Panc1 (cell line): ENCODE measurements at regions not wholly inside any gene's neighbourhood (a gene's known extent, or its start where the extent isn't known, plus 50 kb on each side); places are given as distances from the start of the nearest gene placed in this dataset.

Experiments used
- ATAC-seq: fragments of 200-7000 bp; cut with Tn5 transposase; 2 replicates; pipeline ENCODE4 v1.9.1; 2020; ENCODE audit warnings: mild to moderate bottlenecking, moderate library complexity
- BruUV-seq: library from RNA; stranded (reverse); fragments of 400-500 nt; replicated peaks from 2 replicates; lab custom pipeline; 2021; lab: Mats Ljungman, UMichigan
- CTCF ChIA-PET: fragments of 300-600 bp; sonication (Branson Sonifier 250); formaldehyde crosslinking; loops from one replicate; lab custom pipeline; 2022; ENCODE audit warnings: antibody characterized with exemption; lab: Charles Lee
- POLR2A ChIA-PET: fragments of 300-600 bp; sonication (Branson Sonifier 250); formaldehyde crosslinking; loops from one replicate; lab custom pipeline; 2022; ENCODE audit warnings: antibody characterized with exemption; lab: Charles Lee
- DNase-seq: peaks from one replicate; pipeline ENCODE4 v3.0.0-alpha.2; 2010; ENCODE audit warnings: low read depth, low spot score
- H3K27ac ChIP-seq: 2 replicates; pipeline ENCODE4 v1.5.1; 2011; ENCODE audit warnings: mild to moderate bottlenecking, low read length, inconsistent platforms
- H3K27me3 ChIP-seq: fragments of 200-500 bp; sonication (Bioruptor generic); 2 replicates; pipeline ENCODE4 v1.6.0; 2014; ENCODE audit warnings: low read length, inconsistent platforms; ENCODE audit not compliant: control insufficient read depth, insufficient read depth
- H3K36me3 ChIP-seq: fragments of 200-500 bp; sonication (Bioruptor generic); 2 replicates; pipeline ENCODE4 v1.5.1; 2014; ENCODE audit warnings: inconsistent platforms, mild to moderate bottlenecking, low read length, moderate library complexity; ENCODE audit not compliant: control insufficient read depth, insufficient read depth
- H3K4me1 ChIP-seq: 2 replicates; pipeline ENCODE4 v1.5.1; 2011; ENCODE audit warnings: inconsistent platforms, mild to moderate bottlenecking, low read length, moderate library complexity; ENCODE audit not compliant: control insufficient read depth, insufficient read depth
- H3K4me3 ChIP-seq, 2 experiments: 2 replicates each; pipeline ENCODE4 v1.5.1; 2011 to 2012; ENCODE audit warnings: low read depth in 2 of 2, low read length in 2 of 2, mild to moderate bottlenecking in 2 of 2, inconsistent platforms in 1 of 2, moderate library complexity in 1 of 2
- H3K9me3 ChIP-seq: fragments of 200-500 bp; sonication (Bioruptor generic); 2 replicates; pipeline ENCODE4 v1.5.1; 2014; ENCODE audit warnings: low read depth, mild to moderate bottlenecking, inconsistent platforms, low read length, moderate library complexity; ENCODE audit not compliant: control insufficient read depth, insufficient read depth
- POLR2AphosphoS5 ChIP-seq: IDR thresholded peaks from 2 replicates; pipeline ENCODE4 v1.6.1; 2012; ENCODE audit warnings: mild to moderate bottlenecking, low read depth, low read length, moderate library complexity
- SIN3A ChIP-seq: IDR thresholded peaks from 2 replicates; pipeline ENCODE4 v1.6.1; 2012; ENCODE audit warnings: low read depth, mild to moderate bottlenecking, low read length, moderate library complexity, borderline replicate concordance; ENCODE audit not compliant: insufficient read depth
- TCF7L2 ChIP-seq: IDR thresholded peaks from 2 replicates; pipeline ENCODE4 v1.6.1; 2011; ENCODE audit warnings: mild to moderate bottlenecking, low read depth, low read length, inconsistent platforms
- in situ Hi-C: cut with HindIII; loops from 2 replicates; pipeline ENCODE4 v1.10.0; 2016; ENCODE audit warnings: low sequenced_read_pairs, low pct_unique_long_range_greater_than_20kb
- intact Hi-C: fragments of 100-400 bp; cut with micrococcal nuclease; formaldehyde crosslinking; loops from one replicate; pipeline ENCODE4 v1.10.0; 2022; ENCODE audit not compliant: unreplicated experiment
- TF ChIP-seq, protein P1 (sequence below): fragments of 450-650 bp; IDR thresholded peaks from 2 replicates; pipeline ENCODE4 v1.5.1; 2017; ENCODE audit warnings: mild to moderate bottlenecking
- TF ChIP-seq, protein P2 (sequence below), 2 experiments: IDR thresholded peaks; 2 replicates each; pipeline ENCODE4 v1.6.1; 2011 to 2012; ENCODE audit warnings: low read depth in 2 of 2, control low read depth in 1 of 2, low read length in 1 of 2, mild to moderate bottlenecking in 1 of 2, moderate library complexity in 1 of 2; ENCODE audit not compliant: insufficient read depth in 1 of 2

DNA sequence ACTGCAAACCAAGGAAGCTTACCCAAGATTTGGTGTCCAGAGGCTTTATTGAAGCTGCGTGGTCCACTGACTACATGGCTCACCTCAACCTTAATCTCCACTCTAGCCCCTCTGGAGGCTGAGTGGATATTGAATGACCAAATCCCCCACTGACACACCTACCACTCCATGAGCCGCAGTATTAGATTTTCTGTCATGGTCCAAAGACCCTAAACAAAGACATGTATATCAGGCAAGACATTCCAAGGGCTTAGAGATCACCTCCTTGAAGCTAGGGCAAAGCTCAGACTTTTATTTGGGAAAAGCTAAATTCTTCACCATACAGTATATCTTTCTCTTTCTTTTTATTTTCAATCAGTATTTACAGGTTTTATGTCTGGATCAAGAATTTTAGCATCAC is 346.2 kb upstream of the CTNND2 start:
- ChIA-PET POLR2A (no interaction called here), CTCF (no interaction called here)
- no peaks in the 10 kb centered on the region for H3K4me1 ChIP-seq
- no peak overlapping the region for H3K4me3 ChIP-seq
- no peaks in the 10 kb centered on the region for H3K9me3 ChIP-seq
- no peak for DNase-seq
- BruUV-seq: no TSS peak
- intact Hi-C loops (no loop called here), in situ Hi-C loops (no loop called here)
- no peak for ATAC-seq
- H3K36me3 ChIP-seq: no peaks in the 10 kb centered on the region
- TF ChIP-seq SIN3A (no peak), TCF7L2 (no peak), POLR2AphosphoS5 (no peak)
- TF ChIP-seq, protein P1, sequence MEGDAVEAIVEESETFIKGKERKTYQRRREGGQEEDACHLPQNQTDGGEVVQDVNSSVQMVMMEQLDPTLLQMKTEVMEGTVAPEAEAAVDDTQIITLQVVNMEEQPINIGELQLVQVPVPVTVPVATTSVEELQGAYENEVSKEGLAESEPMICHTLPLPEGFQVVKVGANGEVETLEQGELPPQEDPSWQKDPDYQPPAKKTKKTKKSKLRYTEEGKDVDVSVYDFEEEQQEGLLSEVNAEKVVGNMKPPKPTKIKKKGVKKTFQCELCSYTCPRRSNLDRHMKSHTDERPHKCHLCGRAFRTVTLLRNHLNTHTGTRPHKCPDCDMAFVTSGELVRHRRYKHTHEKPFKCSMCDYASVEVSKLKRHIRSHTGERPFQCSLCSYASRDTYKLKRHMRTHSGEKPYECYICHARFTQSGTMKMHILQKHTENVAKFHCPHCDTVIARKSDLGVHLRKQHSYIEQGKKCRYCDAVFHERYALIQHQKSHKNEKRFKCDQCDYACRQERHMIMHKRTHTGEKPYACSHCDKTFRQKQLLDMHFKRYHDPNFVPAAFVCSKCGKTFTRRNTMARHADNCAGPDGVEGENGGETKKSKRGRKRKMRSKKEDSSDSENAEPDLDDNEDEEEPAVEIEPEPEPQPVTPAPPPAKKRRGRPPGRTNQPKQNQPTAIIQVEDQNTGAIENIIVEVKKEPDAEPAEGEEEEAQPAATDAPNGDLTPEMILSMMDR: no peak
- TF ChIP-seq, protein P2, sequence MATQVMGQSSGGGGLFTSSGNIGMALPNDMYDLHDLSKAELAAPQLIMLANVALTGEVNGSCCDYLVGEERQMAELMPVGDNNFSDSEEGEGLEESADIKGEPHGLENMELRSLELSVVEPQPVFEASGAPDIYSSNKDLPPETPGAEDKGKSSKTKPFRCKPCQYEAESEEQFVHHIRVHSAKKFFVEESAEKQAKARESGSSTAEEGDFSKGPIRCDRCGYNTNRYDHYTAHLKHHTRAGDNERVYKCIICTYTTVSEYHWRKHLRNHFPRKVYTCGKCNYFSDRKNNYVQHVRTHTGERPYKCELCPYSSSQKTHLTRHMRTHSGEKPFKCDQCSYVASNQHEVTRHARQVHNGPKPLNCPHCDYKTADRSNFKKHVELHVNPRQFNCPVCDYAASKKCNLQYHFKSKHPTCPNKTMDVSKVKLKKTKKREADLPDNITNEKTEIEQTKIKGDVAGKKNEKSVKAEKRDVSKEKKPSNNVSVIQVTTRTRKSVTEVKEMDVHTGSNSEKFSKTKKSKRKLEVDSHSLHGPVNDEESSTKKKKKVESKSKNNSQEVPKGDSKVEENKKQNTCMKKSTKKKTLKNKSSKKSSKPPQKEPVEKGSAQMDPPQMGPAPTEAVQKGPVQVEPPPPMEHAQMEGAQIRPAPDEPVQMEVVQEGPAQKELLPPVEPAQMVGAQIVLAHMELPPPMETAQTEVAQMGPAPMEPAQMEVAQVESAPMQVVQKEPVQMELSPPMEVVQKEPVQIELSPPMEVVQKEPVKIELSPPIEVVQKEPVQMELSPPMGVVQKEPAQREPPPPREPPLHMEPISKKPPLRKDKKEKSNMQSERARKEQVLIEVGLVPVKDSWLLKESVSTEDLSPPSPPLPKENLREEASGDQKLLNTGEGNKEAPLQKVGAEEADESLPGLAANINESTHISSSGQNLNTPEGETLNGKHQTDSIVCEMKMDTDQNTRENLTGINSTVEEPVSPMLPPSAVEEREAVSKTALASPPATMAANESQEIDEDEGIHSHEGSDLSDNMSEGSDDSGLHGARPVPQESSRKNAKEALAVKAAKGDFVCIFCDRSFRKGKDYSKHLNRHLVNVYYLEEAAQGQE (IDR thresholded peaks at IDR 0.05; ENCODE audit: insufficient read depth in 1 of 2, low read depth in 2 of 2, low read length in 1 of 2): no peak
- no peaks in the 10 kb centered on the region for H3K27me3 ChIP-seq
- H3K27ac ChIP-seq: no peak overlapping the region

DNA sequence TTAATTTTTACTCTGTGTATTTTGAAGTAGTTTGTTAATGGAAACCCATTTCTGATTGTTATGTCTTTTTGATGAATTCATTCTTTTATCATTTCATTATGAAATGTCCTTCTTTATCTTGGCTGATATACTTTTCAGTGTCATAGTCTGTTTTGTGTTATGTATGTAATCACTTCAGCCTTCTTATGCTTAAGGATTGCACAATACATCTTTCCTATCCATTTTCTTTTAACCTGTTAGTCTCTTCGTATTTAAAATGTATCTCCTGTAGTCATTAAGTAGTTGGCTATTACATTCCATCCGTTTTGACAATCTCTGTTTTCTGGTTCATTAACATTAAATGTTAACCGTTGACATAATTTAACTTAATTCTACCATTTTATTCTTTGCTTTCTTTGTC is 344.6 kb upstream of the CTNND2 start:
- TF ChIP-seq SIN3A (no peak), POLR2AphosphoS5 (no peak), TCF7L2 (no peak)
- TF ChIP-seq, protein P2 (IDR thresholded peaks at IDR 0.05; ENCODE audit: insufficient read depth in 1 of 2, low read depth in 2 of 2, low read length in 1 of 2): no peak
- TF ChIP-seq, protein P1: no peak
- ChIA-PET POLR2A (no interaction called here), CTCF (no interaction called here)
- Histone ChIP-seq H3K36me3 (no peaks in the 10 kb centered on the region), H3K27ac (no peak overlapping the region), H3K4me3 (no peak overlapping the region), H3K4me1 (no peaks in the 10 kb centered on the region), H3K27me3 (no peaks in the 10 kb centered on the region), H3K9me3 (no peaks in the 10 kb centered on the region)
- no peak for DNase-seq
- intact Hi-C loops (no loop called here), in situ Hi-C loops (no loop called here)
- ATAC-seq: no peak
- no TSS peak for BruUV-seq
